IMR-90 (cell line): ENCODE measurements at regions not wholly inside any gene's neighbourhood (a gene's known extent, or its start where the extent isn't known, plus 50 kb on each side); places are given as distances from the start of the nearest gene placed in this dataset.

ENCODE experiments used
- ATAC-seq: fragments of 200-7000 bp; cut with Tn5 transposase; 2 replicates; pipeline ENCODE4 v1.9.1; 2020; ENCODE audit warnings: low read depth, mild to moderate bottlenecking, moderate library complexity
- BruUV-seq: library from RNA; stranded (reverse); fragments of 400-500 nt; replicated peaks from 2 replicates; lab custom pipeline; 2021; lab: Mats Ljungman, UMichigan
- CTCF ChIA-PET: fragments of 300-600 bp; formaldehyde crosslinking; extraction: SDS; loops from one replicate; lab custom pipeline; 2021; ENCODE audit warnings: antibody characterized with exemption; lab: Yijun Ruan, JAX
- POLR2A ChIA-PET: fragments of 300-600 bp; sonication (Branson Sonifier 250); formaldehyde crosslinking; loops from one replicate; lab custom pipeline; 2022; ENCODE audit warnings: antibody characterized with exemption; ENCODE audit not compliant: unreplicated experiment; lab: Charles Lee
- DNase-seq: peaks from one replicate; pipeline ENCODE4 v3.0.0; 2013
- H2AFZ ChIP-seq: replicated peaks from 2 replicates; pipeline ENCODE3; 2013; ENCODE audit warnings: low read length, mild to moderate bottlenecking; ENCODE audit not compliant: poor library complexity
- H2AK5ac ChIP-seq: 2 replicates; pipeline ENCODE4 v1.6.1; 2013; ENCODE audit warnings: low read depth, low read length, inconsistent platforms
- H2AK9ac ChIP-seq: replicated peaks from 2 replicates; pipeline ENCODE3; 2013; ENCODE audit warnings: mild to moderate bottlenecking, low read depth, low read length, moderate library complexity; ENCODE audit not compliant: poor library complexity
- H2BK120ac ChIP-seq: 2 replicates; pipeline ENCODE4 v1.6.1; 2013; ENCODE audit warnings: low read depth, low read length, inconsistent platforms
- H2BK15ac ChIP-seq: 3 replicates; pipeline ENCODE4 v1.6.1; 2013; ENCODE audit warnings: low read depth, low read length, inconsistent platforms
- H2BK20ac ChIP-seq: 2 replicates; pipeline ENCODE4 v1.6.1; 2013; ENCODE audit warnings: low read depth, mild to moderate bottlenecking, inconsistent platforms, low read length, moderate library complexity
- H2BK5ac ChIP-seq: 2 replicates; pipeline ENCODE4 v1.6.1; 2013; ENCODE audit warnings: mild to moderate bottlenecking, low read depth, low read length, inconsistent platforms; ENCODE audit not compliant: poor library complexity, severe bottlenecking
- H3K14ac ChIP-seq: replicated peaks from 2 replicates; pipeline ENCODE4 v1.6.1; 2013; ENCODE audit warnings: low read depth, low read length, inconsistent platforms
- H3K18ac ChIP-seq: 2 replicates; pipeline ENCODE4 v1.6.1; 2013; ENCODE audit warnings: low read depth, low read length, control low read depth
- H3K23ac ChIP-seq: 2 replicates; pipeline ENCODE4 v1.6.1; 2013; ENCODE audit warnings: low read depth, low read length, inconsistent platforms
- H3K27ac ChIP-seq: 2 replicates; pipeline ENCODE4 v1.5.1; 2013; ENCODE audit warnings: mild to moderate bottlenecking, control low read depth, low read length; ENCODE audit not compliant: insufficient read depth
- H3K27me3 ChIP-seq: 2 replicates; pipeline ENCODE4 v1.6.1; 2013; ENCODE audit warnings: low read length; ENCODE audit not compliant: control insufficient read depth, insufficient read depth
- H3K36me3 ChIP-seq: 2 replicates; pipeline ENCODE4 v1.6.1; 2013; ENCODE audit warnings: low read length, mixed read lengths; ENCODE audit not compliant: control insufficient read depth, insufficient read depth
- H3K4ac ChIP-seq: 2 replicates; pipeline ENCODE4 v1.6.1; 2013; ENCODE audit warnings: low read depth, low read length, inconsistent platforms
- H3K4me1 ChIP-seq: 2 replicates; pipeline ENCODE4 v1.6.1; 2013; ENCODE audit warnings: low read length, mixed read lengths; ENCODE audit not compliant: control insufficient read depth, insufficient read depth
- H3K4me2 ChIP-seq: 2 replicates; pipeline ENCODE4 v1.6.1; 2013; ENCODE audit warnings: low read depth, mild to moderate bottlenecking, control low read depth, low read length, moderate library complexity
- H3K4me3 ChIP-seq: 2 replicates; pipeline ENCODE4 v1.5.1; 2013; ENCODE audit warnings: low read depth, mild to moderate bottlenecking, control low read depth, low read length, moderate library complexity; ENCODE audit not compliant: insufficient read depth
- H3K56ac ChIP-seq: 2 replicates; pipeline ENCODE4 v1.6.1; 2013; ENCODE audit warnings: low read length, inconsistent platforms; ENCODE audit not compliant: insufficient read depth; ENCODE audit errors: extremely low read depth
- H3K79me1 ChIP-seq, 2 experiments: 2 replicates each; pipeline ENCODE4 v1.6.1; 2013; ENCODE audit warnings: low read length in 2 of 2, inconsistent platforms in 1 of 2, low read depth in 1 of 2
- H3K9ac ChIP-seq: 2 replicates; pipeline ENCODE4 v1.6.1; 2013; ENCODE audit warnings: low read depth, low read length, control low read depth
- H3K9me1 ChIP-seq: 2 replicates; pipeline ENCODE4 v1.6.1; 2013; ENCODE audit warnings: low read length, inconsistent platforms; ENCODE audit not compliant: insufficient read depth
- H3K9me3 ChIP-seq: 2 replicates; pipeline ENCODE4 v1.6.1; 2013; ENCODE audit warnings: low read length; ENCODE audit not compliant: control insufficient read depth, insufficient read depth
- H4K20me1 ChIP-seq: 2 replicates; pipeline ENCODE4 v1.6.1; 2013; ENCODE audit warnings: low read length, inconsistent platforms; ENCODE audit not compliant: insufficient read depth
- H4K5ac ChIP-seq: 2 replicates; pipeline ENCODE4 v1.6.1; 2013; ENCODE audit warnings: mild to moderate bottlenecking, low read depth, low read length, control low read depth
- H4K8ac ChIP-seq, 2 experiments: 2 replicates each; pipeline ENCODE4 v1.6.1; 2013; ENCODE audit warnings: low read depth in 2 of 2, low read length in 2 of 2, control low read depth in 1 of 2, inconsistent platforms in 1 of 2
- H4K91ac ChIP-seq: 2 replicates; pipeline ENCODE4 v1.6.1; 2013; ENCODE audit warnings: low read depth, low read length, inconsistent platforms; ENCODE audit not compliant: insufficient read depth
- CHD1 ChIP-seq: IDR thresholded peaks from 2 replicates; pipeline ENCODE4 v1.6.1; 2012; ENCODE audit warnings: low read depth, low read length, improper control_type of control experiment
- MAZ ChIP-seq: IDR thresholded peaks from 2 replicates; pipeline ENCODE4 v1.6.1; 2012; ENCODE audit warnings: low read depth, mild to moderate bottlenecking, low read length, improper control_type of control experiment, moderate library complexity, borderline replicate concordance
- RAD21 ChIP-seq: IDR thresholded peaks from 2 replicates; pipeline ENCODE4 v1.6.1; 2012; ENCODE audit warnings: low read length, improper control_type of control experiment
- SMC3 ChIP-seq: fragments of 150-350 bp; IDR thresholded peaks from 2 replicates; pipeline ENCODE4 v1.6.1; 2016; ENCODE audit warnings: low read depth, mild to moderate bottlenecking, antibody characterized with exemption, low read length, moderate library complexity
- WGBS, 2 experiments: methylation state at CpG; one replicate each; pipeline versions ENCODE4 v1.1.5 to v1.1.7; 2013; ENCODE audit warnings: missing lambda C conversion rate in 2 of 2; ENCODE audit not compliant: insufficient read length in 1 of 2; ENCODE audit errors: extremely low coverage in 2 of 2; 5-methylcytosine and 5-hydroxymethylcytosine counted together
- dilution Hi-C: fragments of 300-500 bp; cut with HindIII; formaldehyde crosslinking; loops from one replicate; pipeline ENCODE4 v1.14.3; 2018; ENCODE audit warnings: low sequenced_read_pairs; ENCODE audit not compliant: unreplicated experiment
- in situ Hi-C: fragments of 300-500 bp; cut with MboI; formaldehyde crosslinking; loops from 3 replicates; pipeline ENCODE4 v1.14.3; 2019; ENCODE audit warnings: low sequenced_read_pairs, inconsistent platforms, mixed read lengths
- intact Hi-C: fragments of 100-400 bp; cut with micrococcal nuclease; formaldehyde crosslinking; loops from 2 replicates; pipeline ENCODE4 v1.10.0; 2022

GRCh38 chr16:26756633-26757032 is 310.1 kb upstream of the C16orf82 start:
- Histone ChIP-seq H2BK20ac (no peak overlapping the region), H2BK15ac (no peak overlapping the region), H4K91ac (no peak overlapping the region), H3K9me1 (no peaks in the 10 kb centered on the region), H2BK5ac (peak overlapping the region; percentile 33), H4K5ac (no peak overlapping the region), H3K4me3 (no peak overlapping the region), H4K20me1 (no peaks in the 10 kb centered on the region), H2BK120ac (no peak overlapping the region), H2AK5ac (no peak overlapping the region), H3K4me2 (no peak overlapping the region), H3K27ac (no peak overlapping the region), H2AK9ac (no peak overlapping the region), H3K36me3 (no peaks in the 10 kb centered on the region), H4K8ac (no peak overlapping the region), H3K9me3 (peaks cover 5% of the 10 kb centered on the region; the same call in 1 of the 2 replicates), H3K4ac (no peak overlapping the region), H3K56ac (no peak overlapping the region), H3K23ac (no peak overlapping the region), H3K18ac (no peak overlapping the region), H3K9ac (no peak overlapping the region), H3K79me1 (no peaks in the 10 kb centered on the region), H3K4me1 (no peaks in the 10 kb centered on the region), H3K27me3 (no peaks in the 10 kb centered on the region), H2AFZ (no peak overlapping the region), H3K14ac (no peak overlapping the region)
- intact Hi-C loops (no loop called here), in situ Hi-C loops (no loop called here), dilution Hi-C loops (no loop called here)
- BruUV-seq: no TSS peak
- ATAC-seq: no peak
- POLR2A ChIA-PET: no interaction called here
- 0% methylated on average over 1 of the region's 1 CpG; no CpG with 5 or more reads in 1 of the 2 experiments for WGBS, 2 experiments
- no peak for DNase-seq
- CTCF ChIA-PET: no interaction called here
- no peak for TF ChIP-seq RAD21
- TF ChIP-seq MAZ: no peak
- no peak for TF ChIP-seq SMC3
- TF ChIP-seq CHD1: no peak
